Inflammatory macrophage (primary cell): ENCODE measurements at regions not wholly inside any gene's neighbourhood (a gene's known extent, or its start where the extent isn't known, plus 50 kb on each side); places are given as distances from the start of the nearest gene placed in this dataset.
A peak's percentile ranks its signal among the peaks of the same experiment; 100 is the strongest.

Experiments used
- DNase-seq, 2 donors: peaks; one replicate each; pipeline ENCODE4 v3.0.0-alpha.2; 2020 to 2022

- no peak for DNase-seq
Observed at GRCh38 chr12:29053567-29053966, 95.5 kb upstream of the FAR2 start.

DNA sequence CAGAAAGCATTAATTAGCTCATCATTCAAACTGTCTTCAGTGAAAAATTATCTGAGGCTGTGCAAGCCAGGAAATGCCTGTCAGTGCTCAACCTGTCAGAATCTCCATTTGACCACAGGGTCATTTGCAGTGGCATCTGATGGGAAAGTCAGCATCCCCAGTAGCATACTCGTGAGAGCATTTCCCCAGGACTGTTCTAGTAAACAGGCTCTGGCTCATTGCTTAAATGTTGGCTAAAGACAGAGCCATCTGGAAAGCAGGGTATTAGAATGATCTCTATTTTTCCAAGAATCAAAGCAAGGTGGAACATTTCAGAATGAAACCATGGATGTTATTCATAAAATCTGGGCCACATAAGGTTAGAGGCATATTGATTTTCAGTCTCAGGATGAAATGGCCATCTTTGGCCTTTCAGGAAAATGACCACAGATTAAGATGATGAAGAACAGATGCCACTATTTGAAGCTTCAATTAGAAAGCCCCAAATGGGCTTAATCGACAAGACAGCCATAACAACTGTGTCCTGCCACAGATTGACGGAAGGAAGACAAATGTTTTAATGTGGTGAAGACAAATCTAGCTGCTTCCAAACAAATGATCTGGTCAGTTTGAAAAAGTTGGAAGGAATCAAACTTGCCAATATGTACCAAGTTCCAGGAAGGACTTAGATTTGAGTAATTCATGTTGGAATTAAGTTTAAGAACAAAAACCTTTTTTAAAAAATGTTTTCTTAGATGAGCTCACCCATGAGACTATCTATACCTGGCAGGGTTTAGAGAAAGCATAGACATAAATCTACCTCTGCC, 94.0 kb upstream of the FAR2 start:
- DNase-seq: no peak

DNA sequence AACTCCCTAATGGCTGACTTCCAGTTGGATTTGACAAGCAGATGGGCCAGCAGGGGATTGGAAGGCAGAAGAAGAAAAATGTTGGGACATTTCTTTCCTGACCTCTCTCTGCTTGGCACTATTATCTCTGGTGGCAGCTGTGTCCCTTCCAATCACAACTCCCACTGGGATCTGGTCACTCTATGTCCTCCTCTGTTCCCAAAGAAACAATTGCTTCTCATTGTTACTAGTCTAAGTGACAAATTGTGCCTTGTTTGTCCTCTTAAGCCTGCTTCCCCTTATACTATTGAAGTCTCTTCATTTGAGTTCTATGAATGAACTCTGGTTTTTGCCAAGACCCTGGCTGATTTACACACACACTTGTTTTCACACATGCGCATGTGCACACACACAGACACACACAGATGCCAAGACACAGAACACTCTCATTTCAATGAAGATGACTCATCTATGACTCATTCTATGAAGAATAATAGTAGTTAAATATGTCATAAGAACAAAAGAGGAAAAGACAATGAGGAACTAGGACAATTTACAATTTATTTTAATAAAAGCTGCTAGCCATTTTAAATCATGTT, 83.0 kb upstream of the FAR2 start:
- peak; percentile 27 to 82 for DNase-seq

DNA sequence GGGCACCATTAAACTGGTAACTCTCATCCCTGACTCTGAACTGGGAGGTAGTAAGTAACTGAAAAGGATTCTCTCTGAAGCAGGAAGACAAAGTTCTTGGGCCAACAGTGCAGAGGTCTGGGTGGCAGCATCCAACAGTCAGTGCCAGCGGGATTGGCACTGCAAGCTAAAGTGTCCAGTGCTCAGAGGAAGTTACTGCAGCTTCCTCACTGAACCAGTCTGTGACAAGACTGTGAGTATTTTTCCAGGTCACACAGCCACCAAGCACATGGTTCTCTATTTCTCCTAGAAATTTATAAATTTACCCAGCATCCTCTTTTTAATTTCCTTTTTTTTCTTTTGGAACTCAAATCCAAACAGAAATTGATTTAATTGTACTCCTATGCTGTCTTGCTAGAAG, 81.6 kb upstream of the FAR2 start:
- DNase-seq: peak; percentile 78 to 84

DNA sequence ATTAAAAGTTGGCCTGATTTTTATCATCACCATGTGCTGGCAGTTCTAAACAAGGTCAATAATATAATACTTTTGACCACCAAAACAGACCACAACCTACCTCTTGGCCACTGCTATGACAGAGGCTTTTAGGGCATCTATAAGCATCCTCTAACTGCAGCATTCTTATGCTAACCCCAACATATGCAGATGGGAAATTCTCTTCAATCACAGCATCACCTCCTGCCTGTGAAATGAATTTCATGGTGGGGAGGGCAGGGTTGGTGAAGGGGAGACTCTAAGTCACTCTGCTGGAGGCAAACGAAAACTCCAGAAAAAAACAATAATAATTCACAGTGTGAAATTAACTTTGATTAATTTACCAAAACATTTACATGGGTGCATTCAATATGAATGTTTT, 78.8 kb upstream of the FAR2 start:
- no peak for DNase-seq

- no peak for DNase-seq
Observed at GRCh38 chr12:29071099-29071498, 78.0 kb upstream of the FAR2 start.

DNA sequence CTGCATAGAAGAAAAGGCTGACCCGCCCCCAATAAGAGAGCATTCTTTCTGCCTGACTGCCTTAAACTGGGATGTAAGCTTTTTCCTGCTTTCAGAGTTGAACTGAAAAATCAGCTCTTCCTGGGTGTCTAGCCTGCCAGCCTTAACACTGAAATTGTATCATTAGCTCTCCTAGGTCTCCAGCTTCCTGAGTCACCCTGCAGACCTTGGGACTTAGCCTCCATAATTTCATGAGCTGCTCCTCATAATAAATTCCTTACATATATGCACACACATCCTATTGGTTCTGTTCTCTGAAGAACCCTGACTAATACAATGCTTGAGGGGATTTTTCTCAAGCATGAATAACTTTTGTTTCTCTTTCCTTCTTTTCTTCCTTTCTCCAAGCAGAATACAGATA, 76.4 kb upstream of the FAR2 start:
- no peak for DNase-seq

- DNase-seq: peak; percentile 57 to 71
Observed at GRCh38 chr12:29073631-29074239, 75.3 kb upstream of the FAR2 start.

GRCh38 chr12:29081101-29081500, 68.0 kb upstream of the FAR2 start:
- no peak for DNase-seq

DNA sequence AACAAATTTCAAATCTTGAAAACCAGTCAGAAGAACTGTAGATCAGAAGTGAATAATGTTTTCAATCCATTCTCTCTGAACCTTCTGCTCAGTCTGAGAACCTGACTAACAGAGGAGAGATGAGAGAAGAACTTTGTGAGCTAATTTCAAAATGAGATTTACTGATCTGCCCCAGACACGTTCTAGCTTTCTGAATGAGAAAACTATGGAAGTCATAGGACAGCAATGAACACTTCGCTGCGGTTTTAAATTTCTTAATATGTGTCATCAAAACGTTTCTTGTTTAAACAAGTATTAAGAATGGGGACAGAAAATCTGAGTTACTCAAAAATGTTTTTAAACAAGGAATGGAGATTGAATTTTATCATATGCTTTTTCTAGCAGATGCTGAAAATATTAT, 66.6 kb upstream of the FAR2 start:
- DNase-seq: no peak

DNA sequence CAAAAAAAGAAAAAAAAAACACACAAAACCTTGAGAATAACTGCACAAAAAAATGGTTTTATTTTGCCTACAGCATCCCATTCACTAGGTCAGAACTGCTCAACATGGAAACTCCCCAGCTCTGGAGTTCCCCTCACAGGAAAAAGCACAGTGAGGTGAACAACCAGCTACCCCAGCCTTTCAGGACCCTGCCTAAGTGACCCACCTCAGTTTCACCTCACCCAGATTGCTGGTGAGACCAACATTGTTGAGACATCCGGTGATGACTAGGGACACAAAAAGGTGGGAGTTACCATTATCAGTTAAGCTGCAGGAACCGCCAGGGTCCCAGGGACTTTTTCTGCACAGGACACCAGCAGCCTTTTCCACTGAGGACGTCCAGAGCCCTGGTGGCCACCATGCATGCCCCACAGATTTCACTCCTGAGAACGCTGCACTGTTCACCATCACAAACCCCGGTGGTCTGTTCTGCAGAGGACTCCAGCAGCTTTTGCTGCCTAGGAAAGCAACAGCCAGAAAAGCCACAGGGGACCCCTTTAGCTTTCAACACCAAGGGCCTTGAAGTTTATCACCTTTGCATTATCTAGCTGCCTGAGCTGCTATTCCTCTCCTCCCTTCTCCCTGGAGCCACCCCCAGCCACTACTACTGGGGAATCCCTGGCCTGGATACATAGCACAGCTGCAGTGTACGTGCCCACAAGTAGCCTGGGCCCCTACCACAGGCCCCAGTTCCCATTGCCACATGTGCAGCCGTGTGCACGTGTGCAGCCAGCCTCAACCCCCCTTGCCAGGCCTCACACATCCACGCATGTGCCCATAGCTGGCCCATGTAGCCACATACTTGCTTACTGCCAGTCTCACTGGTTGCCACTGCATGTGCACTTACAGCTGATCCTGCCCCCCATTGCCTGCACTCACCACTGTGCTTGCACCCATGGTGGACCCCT, 62.5 kb upstream of the FAR2 start:
- no peak for DNase-seq

- peak; percentile 34 to 58 for DNase-seq
Observed at GRCh38 chr12:29088611-29089219, 60.4 kb upstream of the FAR2 start.
